Keratinocyte (primary cell): ENCODE measurements at regions not wholly inside any gene's neighbourhood (a gene's known extent, or its start where the extent isn't known, plus 50 kb on each side); places are given as distances from the start of the nearest gene placed in this dataset.

ENCODE experiments used
- DNase-seq: peaks from one replicate; pipeline ENCODE4 v3.0.0-alpha.2; 2011; ENCODE audit warnings: low read depth, missing footprints, low spot score
- FAIRE-seq: peaks from 2 replicates; lab custom pipeline; 2011; peaks lifted over from hg19 to GRCh38; lab: Jason Lieb, UNC
- H2AFZ ChIP-seq: 2 replicates; pipeline ENCODE4 v1.6.0; 2012; ENCODE audit warnings: low read length, control low read depth, inconsistent platforms; ENCODE audit not compliant: control insufficient read depth
- H3K27ac ChIP-seq: 2 replicates; pipeline ENCODE4 v1.5.1; 2011; ENCODE audit warnings: low read length; ENCODE audit not compliant: control insufficient read depth, insufficient read depth
- H3K27me3 ChIP-seq: 3 replicates; pipeline ENCODE4 v1.6.0; 2011; ENCODE audit warnings: low read length; ENCODE audit not compliant: control insufficient read depth, insufficient read depth; ENCODE audit errors: extremely low read depth
- H3K36me3 ChIP-seq, 2 experiments: 2 replicates in 1 of 2; 3 replicates in 1 of 2; pipeline ENCODE4 v1.5.1; 2011; ENCODE audit warnings: low read length in 2 of 2, mild to moderate bottlenecking in 1 of 2; ENCODE audit not compliant: control insufficient read depth in 2 of 2, insufficient read depth in 2 of 2; ENCODE audit errors: extremely low read depth in 1 of 2
- H3K4me1 ChIP-seq: 3 replicates; pipeline ENCODE4 v1.5.1; 2011; ENCODE audit warnings: low read length; ENCODE audit not compliant: control insufficient read depth, insufficient read depth; ENCODE audit errors: extremely low read depth
- H3K4me2 ChIP-seq: 3 replicates; pipeline ENCODE4 v1.6.0; 2011; ENCODE audit warnings: low read depth, low read length; ENCODE audit not compliant: control insufficient read depth, insufficient read depth; ENCODE audit errors: extremely low read depth
- H3K4me3 ChIP-seq, 3 experiments: fragments of 200-600 bp in 1 of 3; sonication (generic) in 1 of 3; 2 replicates in 2 of 3; 3 replicates in 1 of 3; pipeline ENCODE4 v1.5.1; 2011 to 2016; ENCODE audit warnings: low read length in 3 of 3, mild to moderate bottlenecking in 3 of 3, control low read depth in 2 of 3, inconsistent platforms in 1 of 3, low read depth in 1 of 3, mixed read lengths in 1 of 3, mixed run types in 1 of 3, moderate library complexity in 1 of 3; ENCODE audit not compliant: control insufficient read depth in 2 of 3, insufficient read depth in 2 of 3; ENCODE audit errors: extremely low read depth in 1 of 3
- H3K79me2 ChIP-seq: 2 replicates; pipeline ENCODE4 v1.6.0; 2012; ENCODE audit warnings: low read length; ENCODE audit not compliant: control insufficient read depth, insufficient read depth
- H3K9ac ChIP-seq: 3 replicates; pipeline ENCODE4 v1.6.0; 2011; ENCODE audit warnings: low read length; ENCODE audit not compliant: control insufficient read depth, insufficient read depth; ENCODE audit errors: extremely low read depth
- H3K9me1 ChIP-seq: 3 replicates; pipeline ENCODE4 v1.6.0; 2011; ENCODE audit warnings: low read length; ENCODE audit not compliant: control insufficient read depth, insufficient read depth; ENCODE audit errors: extremely low read depth
- H3K9me3 ChIP-seq: 2 replicates; pipeline ENCODE4 v1.5.1; 2012; ENCODE audit warnings: low read depth, low read length; ENCODE audit not compliant: control insufficient read depth
- H4K20me1 ChIP-seq: 3 replicates; pipeline ENCODE4 v1.6.0; 2011; ENCODE audit warnings: low read length; ENCODE audit not compliant: control insufficient read depth, insufficient read depth; ENCODE audit errors: extremely low read depth
- EZH2 ChIP-seq: IDR thresholded peaks from one replicate; pipeline ENCODE4 v1.6.1; 2012; ENCODE audit warnings: inconsistent platforms, mild to moderate bottlenecking, low read length, moderate library complexity
- dilution Hi-C: fragments of 300-500 bp; cut with MboI; formaldehyde crosslinking; loops from one replicate; pipeline ENCODE4 v1.7.0; 2020; ENCODE audit warnings: low sequenced_read_pairs; ENCODE audit not compliant: extremely low pct_ligation_motif_present
- TF ChIP-seq, protein P1 (sequence below), 3 experiments: IDR thresholded peaks in 1 of 3; conservative IDR thresholded peaks in 1 of 3; optimal IDR thresholded peaks in 1 of 3; 2 replicates in 2 of 3; 3 replicates in 1 of 3; pipeline versions ENCODE3 to v1.5.1; 2011; ENCODE audit warnings: low read length in 3 of 3, mild to moderate bottlenecking in 3 of 3, moderate library complexity in 2 of 3, control low read depth in 1 of 3, inconsistent platforms in 1 of 3; ENCODE audit not compliant: insufficient read depth in 2 of 3; ENCODE audit errors: extremely low read depth in 1 of 3

- Histone ChIP-seq H3K27ac (no peak overlapping the region), H3K4me1 (no peaks in the 10 kb centered on the region), H2AFZ (no peak overlapping the region), H3K9ac (no peak overlapping the region), H3K79me2 (no peaks in the 10 kb centered on the region), H3K27me3 (no peaks in the 10 kb centered on the region), H4K20me1 (no peaks in the 10 kb centered on the region), H3K4me3 (no peak overlapping the region), H3K4me2 (no peak overlapping the region), H3K9me1 (no peaks in the 10 kb centered on the region), H3K9me3 (no peaks in the 10 kb centered on the region), H3K36me3 (no peaks in the 10 kb centered on the region)
- FAIRE-seq (no peak), DNase-seq (no peak)
- TF ChIP-seq EZH2: no peak
- TF ChIP-seq, protein P1, sequence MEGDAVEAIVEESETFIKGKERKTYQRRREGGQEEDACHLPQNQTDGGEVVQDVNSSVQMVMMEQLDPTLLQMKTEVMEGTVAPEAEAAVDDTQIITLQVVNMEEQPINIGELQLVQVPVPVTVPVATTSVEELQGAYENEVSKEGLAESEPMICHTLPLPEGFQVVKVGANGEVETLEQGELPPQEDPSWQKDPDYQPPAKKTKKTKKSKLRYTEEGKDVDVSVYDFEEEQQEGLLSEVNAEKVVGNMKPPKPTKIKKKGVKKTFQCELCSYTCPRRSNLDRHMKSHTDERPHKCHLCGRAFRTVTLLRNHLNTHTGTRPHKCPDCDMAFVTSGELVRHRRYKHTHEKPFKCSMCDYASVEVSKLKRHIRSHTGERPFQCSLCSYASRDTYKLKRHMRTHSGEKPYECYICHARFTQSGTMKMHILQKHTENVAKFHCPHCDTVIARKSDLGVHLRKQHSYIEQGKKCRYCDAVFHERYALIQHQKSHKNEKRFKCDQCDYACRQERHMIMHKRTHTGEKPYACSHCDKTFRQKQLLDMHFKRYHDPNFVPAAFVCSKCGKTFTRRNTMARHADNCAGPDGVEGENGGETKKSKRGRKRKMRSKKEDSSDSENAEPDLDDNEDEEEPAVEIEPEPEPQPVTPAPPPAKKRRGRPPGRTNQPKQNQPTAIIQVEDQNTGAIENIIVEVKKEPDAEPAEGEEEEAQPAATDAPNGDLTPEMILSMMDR (optimal IDR thresholded peaks at IDR 0.05 in 1 of 3, IDR thresholded peaks at IDR 0.05 in 1 of 3, conservative IDR thresholded peaks at IDR 0.05 in 1 of 3; ENCODE audit: extremely low read depth in 1 of 3, insufficient read depth in 2 of 3, low read length in 3 of 3): no peak
- dilution Hi-C loops: no loop called here
Measured at GRCh38 chr7:47709451-47709850, 127.5 kb upstream of the TNS3 start.

GRCh38 chr7:47709051-47709450 lies 127.1 kb upstream of the TNS3 start:
- H3K9ac ChIP-seq: no peak overlapping the region
- no peak overlapping the region for H3K4me3 ChIP-seq
- H3K4me2 ChIP-seq: no peak overlapping the region
- H3K9me3 ChIP-seq: no peaks in the 10 kb centered on the region
- FAIRE-seq: no peak
- no peaks in the 10 kb centered on the region for H3K9me1 ChIP-seq
- no peaks in the 10 kb centered on the region for H4K20me1 ChIP-seq
- H3K27ac ChIP-seq: no peak overlapping the region
- no peak for TF ChIP-seq EZH2
- TF ChIP-seq, protein P1 (optimal IDR thresholded peaks at IDR 0.05 in 1 of 3, IDR thresholded peaks at IDR 0.05 in 1 of 3, conservative IDR thresholded peaks at IDR 0.05 in 1 of 3; ENCODE audit: extremely low read depth in 1 of 3, insufficient read depth in 2 of 3, low read length in 3 of 3): no peak
- no peak overlapping the region for H2AFZ ChIP-seq
- H3K4me1 ChIP-seq: no peaks in the 10 kb centered on the region
- DNase-seq: no peak
- no peaks in the 10 kb centered on the region for H3K27me3 ChIP-seq
- dilution Hi-C loops: no loop called here
- H3K79me2 ChIP-seq: no peaks in the 10 kb centered on the region
- H3K36me3 ChIP-seq: no peaks in the 10 kb centered on the region
